GM18505 (cell line): ENCODE measurements at regions not wholly inside any gene's neighbourhood (a gene's known extent, or its start where the extent isn't known, plus 50 kb on each side); places are given as distances from the start of the nearest gene placed in this dataset.

ENCODE experiments used
- ATAC-seq: cut with Tn5 transposase; IDR thresholded peaks from one replicate; pipeline ENCODE4 v1.9.1; 2021; ENCODE audit not compliant: unreplicated experiment
- POLR2A ChIP-seq: IDR thresholded peaks from 4 replicates; pipeline ENCODE4 v1.6.1; 2011; ENCODE audit warnings: borderline replicate concordance; ENCODE audit not compliant: insufficient read depth, insufficient read length; ENCODE audit errors: extremely low read depth

DNA sequence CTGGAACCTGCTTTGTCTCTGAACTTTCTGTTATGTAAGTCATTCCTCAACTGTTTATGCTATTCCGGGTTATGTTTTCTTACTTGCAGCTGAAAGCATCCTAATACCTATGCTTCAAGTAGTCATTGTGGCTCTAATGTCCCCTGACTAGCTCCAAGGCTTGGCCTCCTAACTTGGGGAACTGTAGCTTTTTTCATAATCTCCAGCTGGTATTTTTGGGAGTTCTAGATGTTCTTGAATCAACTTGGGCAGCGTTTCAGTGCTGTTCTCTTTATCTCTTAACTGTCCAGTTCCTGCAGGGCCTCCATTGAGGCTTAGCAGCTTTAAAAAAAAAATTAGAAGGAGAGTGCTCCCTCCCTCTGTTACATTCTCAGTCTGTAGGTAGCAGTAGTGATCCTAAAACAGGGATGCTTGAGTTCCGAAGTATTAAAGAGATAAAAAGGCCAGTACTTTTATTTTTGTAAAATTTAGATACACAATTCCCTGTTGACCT, 100.0 kb upstream of the ACTBL2 start:
- ATAC-seq = no peak
- no peak for TF ChIP-seq POLR2A

DNA sequence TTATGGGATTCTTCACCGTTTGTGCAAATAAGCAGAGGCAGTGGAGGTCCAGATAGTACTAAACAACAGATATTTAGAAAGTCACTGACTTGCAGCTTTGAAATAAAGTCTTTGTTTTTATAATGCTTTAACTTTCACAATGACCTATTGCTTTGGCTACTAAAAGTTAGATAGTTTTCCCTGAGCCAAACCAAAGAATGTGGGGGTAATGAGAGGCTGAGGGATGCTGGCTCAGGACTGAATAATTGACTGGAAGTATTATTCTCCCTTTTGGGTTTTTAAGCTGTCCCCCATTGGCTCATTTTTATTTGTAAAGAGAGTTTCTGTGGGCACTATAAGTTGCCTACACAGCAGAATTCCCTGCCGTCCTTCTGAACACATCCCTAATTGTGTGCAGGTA, 99.2 kb upstream of the ACTBL2 start:
- ATAC-seq = no peak
- TF ChIP-seq POLR2A = no peak

DNA sequence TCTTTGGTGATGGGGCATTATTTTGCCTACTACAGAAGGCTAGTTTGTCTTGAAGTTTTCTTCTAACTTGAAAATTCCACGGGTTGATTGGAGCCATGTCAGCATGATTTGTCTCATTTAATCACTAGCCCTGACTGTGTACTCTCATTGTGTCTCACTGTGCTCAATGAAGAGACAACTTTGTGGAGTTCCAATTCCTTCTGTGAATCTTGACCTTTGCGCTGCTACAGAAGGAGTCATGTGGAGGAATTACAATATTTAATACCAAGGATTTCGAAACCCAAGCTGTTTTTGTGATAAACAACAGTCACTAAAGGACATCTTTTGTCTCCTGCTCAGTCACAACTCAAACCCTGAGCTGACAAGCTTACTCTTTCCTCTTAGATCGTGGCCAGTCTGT, 98.6 kb upstream of the ACTBL2 start:
- no peak for ATAC-seq
- no peak for TF ChIP-seq POLR2A

- ATAC-seq = peak; percentile 66
- no peak for TF ChIP-seq POLR2A
These were observed 95.0 kb upstream of the ACTBL2 start for GRCh38 chr5:57577432-57578175.

DNA sequence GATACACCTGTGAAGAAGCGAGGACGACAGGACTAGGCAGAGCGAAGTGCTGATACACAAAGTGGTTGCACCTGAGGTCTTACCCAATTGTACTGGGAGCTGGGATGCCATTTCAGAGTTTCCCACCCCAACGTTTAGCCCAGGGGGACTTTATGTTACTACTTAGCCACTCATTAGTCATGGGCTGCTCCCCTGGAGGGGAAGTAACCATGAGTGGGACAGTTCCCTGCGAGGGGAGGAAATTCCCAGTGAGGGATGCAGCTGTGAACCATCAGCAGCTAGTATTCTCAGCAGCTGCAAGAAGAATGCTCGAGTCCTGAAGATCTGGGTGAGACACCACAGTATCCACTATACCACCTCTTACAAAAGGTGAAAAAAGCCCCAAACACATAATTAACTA, 93.7 kb upstream of the ACTBL2 start:
- TF ChIP-seq POLR2A = no peak
- ATAC-seq = no peak

DNA sequence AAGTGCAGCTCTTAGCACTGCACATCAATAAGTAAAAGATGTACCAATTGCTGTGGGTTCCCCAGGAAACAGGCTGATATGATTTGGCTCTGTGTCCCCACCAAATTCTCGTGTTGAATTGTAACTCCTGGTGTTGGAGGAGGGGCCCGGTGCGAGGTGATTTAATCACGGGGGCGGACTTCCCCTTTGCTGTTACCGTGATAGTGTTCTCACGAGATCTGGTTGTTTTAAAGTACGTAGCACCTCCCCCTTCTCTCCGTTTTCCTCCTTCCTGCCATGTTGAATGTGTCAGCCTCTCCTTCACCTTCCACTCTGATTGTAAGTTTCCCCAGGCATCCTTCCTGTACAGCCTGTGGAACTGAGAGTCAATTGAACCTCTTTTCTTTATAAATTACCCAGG, 93.2 kb upstream of the ACTBL2 start:
- ATAC-seq = no peak
- no peak for TF ChIP-seq POLR2A

GRCh38 chr5:57572461-57572860, 89.8 kb upstream of the ACTBL2 start:
- ATAC-seq = no peak

DNA sequence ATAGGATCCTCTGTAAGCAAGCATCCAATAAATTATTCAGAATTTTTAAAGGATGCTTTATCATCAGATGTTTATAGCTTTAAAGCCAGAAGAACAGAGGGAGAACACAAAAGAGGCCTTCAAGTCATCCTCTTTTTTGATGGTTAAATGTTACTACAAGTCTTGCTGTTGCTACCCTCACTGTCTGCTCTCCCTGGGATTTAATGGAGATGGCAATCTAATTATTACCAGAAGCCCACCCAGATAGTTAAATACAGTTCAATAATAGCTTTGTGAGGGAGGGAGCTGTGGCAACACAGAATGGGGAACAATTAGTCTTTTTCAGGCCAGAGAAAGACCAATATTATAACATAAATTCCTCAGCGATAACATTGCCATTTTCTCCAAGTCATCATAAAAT, 87.0 kb upstream of the ACTBL2 start:
- ATAC-seq = no peak
- TF ChIP-seq POLR2A = no peak

More at GRCh38 chr5:57572461-57572860, 89.8 kb upstream of the ACTBL2 start:
- TF ChIP-seq POLR2A = no peak

DNA sequence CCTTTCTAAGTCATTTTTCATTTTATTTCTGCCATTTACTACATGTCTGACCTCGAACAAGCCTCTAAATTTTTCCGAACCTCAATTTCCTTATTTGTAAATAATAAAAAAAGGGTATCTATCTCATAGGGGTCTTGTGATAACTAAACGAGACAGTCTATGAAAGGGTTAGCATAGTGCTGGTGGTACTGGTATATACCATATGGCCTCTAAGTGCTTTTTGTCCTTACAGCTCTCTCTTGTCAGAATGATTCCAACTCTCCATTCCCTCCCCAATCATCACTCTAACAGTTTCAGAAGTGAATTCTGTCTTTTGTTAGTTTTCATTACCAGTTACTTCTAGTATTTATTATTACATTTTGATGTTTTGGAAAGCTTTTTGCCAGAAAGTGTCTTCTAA, 85.5 kb upstream of the ACTBL2 start:
- no peak for ATAC-seq
- TF ChIP-seq POLR2A = no peak

- TF ChIP-seq POLR2A = no peak
- ATAC-seq = no peak
These were observed 84.3 kb upstream of the ACTBL2 start for GRCh38 chr5:57566914-57567313.

DNA sequence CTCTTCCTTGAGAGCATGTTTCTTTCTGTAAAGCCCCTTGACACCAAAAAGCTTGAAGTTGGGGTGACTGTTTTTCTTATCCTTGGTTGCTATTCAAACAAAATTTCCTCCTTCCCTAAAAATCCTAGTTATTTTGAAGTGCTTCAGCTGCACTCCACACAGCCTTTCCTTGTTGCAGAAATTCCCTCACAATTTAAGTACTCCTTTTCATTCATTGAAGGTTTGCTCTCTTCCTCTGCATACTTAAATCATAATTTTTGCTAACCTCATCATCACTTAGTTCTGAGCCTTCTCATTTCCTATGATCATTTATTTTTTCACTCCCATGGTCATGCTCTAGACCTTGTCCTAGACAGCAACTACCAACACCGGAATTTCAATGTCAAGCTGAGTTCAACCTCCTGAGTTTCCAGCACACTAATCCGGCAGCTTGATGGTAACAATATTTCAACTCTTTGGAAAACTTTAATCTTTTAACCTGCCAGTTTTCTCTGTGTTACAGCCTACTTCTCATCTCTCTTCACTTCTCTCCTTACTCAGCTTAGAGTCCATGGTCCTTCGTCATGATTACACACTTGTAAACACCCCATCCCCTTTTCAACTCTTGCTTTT, 78.7 kb upstream of the ACTBL2 start:
- no peak for ATAC-seq
- no peak for TF ChIP-seq POLR2A

DNA sequence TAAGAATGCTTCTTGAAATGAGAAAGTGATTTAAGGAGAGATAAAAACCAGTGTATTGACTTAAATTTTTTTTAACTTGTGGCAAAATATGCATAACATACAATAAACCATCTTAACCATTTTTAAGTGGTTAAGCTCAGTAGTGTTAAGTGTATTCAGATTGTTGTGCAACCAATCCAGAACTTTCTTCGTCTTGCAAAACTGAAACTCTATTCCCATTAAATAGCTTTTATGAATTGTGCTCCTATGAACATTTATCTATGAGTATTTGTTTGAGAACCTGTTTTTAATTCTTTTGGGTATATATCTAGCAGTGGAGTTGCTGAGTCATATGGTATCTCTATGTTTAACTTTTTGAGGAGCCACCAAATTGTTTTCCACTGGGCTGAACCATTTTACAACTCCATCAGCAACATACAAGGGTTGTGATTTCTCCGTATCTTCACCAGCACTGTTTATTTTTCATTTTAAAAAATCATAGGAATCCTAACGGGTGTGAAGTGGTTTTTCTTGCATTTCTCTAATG, 76.6 kb upstream of the ACTBL2 start:
- ATAC-seq = no peak
- no peak for TF ChIP-seq POLR2A

GRCh38 chr5:57552033-57552432, 69.4 kb upstream of the ACTBL2 start:
- TF ChIP-seq POLR2A = no peak
- no peak for ATAC-seq

DNA sequence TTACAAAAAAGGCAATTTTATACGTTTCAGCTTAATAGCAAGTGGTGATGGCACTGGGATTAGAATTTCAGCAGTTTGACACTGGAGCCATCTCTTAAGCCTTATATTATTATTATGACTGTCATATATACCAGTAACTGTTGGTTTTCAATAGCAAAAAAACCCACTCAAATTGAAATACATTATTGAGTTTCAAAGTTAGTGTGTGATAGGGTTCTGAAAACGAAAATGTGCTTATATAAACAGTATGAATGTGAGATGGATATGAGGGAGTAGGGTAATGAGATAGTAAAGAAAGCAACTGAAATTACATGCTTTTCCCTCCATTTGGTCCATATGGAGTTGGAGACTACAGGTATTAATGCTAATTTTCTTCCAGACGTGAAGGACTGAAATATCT, 68.6 kb upstream of the ACTBL2 start:
- no peak for ATAC-seq

More for the DNA sequence above, 68.6 kb upstream of the ACTBL2 start:
- TF ChIP-seq POLR2A = no peak
